Uterus (tissue), 3 donors: ENCODE measurements at regions not wholly inside any gene's neighbourhood (a gene's known extent, or its start where the extent isn't known, plus 50 kb on each side); places are given as distances from the start of the nearest gene placed in this dataset.

Experiments
- DNase-seq, 2 donors: peaks; one replicate each; pipeline ENCODE4 v3.0.0-alpha.2; 2019 to 2020
- H3K27ac ChIP-seq, 2 donors: fragments of 200-600 bp; sonication (generic); 1 replicate in 1 of 2; 2 replicates in 1 of 2; pipeline ENCODE4 v1.5.1; 2016 to 2018
- H3K27me3 ChIP-seq, 2 donors: fragments of 200-600 bp; sonication (generic); one replicate each; pipeline ENCODE4 v1.5.1; 2018 to 2019; ENCODE audit warnings: control low read depth in 1 of 2
- H3K36me3 ChIP-seq, 2 donors: fragments of 200-600 bp; sonication (generic); one replicate each; pipeline ENCODE4 v1.5.1; 2019; ENCODE audit warnings: control low read depth in 1 of 2
- H3K4me1 ChIP-seq, 2 donors: fragments of 200-600 bp; sonication (generic); one replicate each; pipeline ENCODE4 v1.5.1; 2018 to 2019; ENCODE audit warnings: control low read depth in 1 of 2
- H3K4me3 ChIP-seq, 2 donors: fragments of 200-600 bp; sonication (generic); 1 replicate in 1 of 2; 2 replicates in 1 of 2; pipeline ENCODE4 v1.5.1; 2018 to 2019; ENCODE audit warnings: mild to moderate bottlenecking in 1 of 2
- H3K9me3 ChIP-seq, 2 donors: fragments of 200-600 bp; sonication (generic); one replicate each; pipeline ENCODE4 v1.5.1; 2019; ENCODE audit warnings: control low read depth in 1 of 2
- POLR2A ChIP-seq, 2 donors: fragments of 450-650 bp; IDR thresholded peaks; one replicate each; pipeline ENCODE4 v1.6.1; 2016; ENCODE audit warnings: antibody characterized with exemption in 2 of 2, mild to moderate bottlenecking in 1 of 2, moderate library complexity in 1 of 2
- intact Hi-C: fragments of 100-400 bp; cut with DNase I; formaldehyde crosslinking; loops from one replicate; pipeline ENCODE4 v1.15.1; 2023; ENCODE audit warnings: low total_unique reads
- TF ChIP-seq, protein P1 (sequence below), 4 experiments: fragments of 200-600 bp in 2 of 4; fragments of 450-650 bp in 2 of 4; sonication (generic) in 2 of 4; IDR thresholded peaks; one replicate each; pipeline ENCODE4 v1.5.1; 2016 to 2019; ENCODE audit warnings: antibody characterized with exemption in 4 of 4, mild to moderate bottlenecking in 2 of 4, moderate library complexity in 1 of 4
- donor health status: DM: yes; HTN: yes; CAD: no.

DNA sequence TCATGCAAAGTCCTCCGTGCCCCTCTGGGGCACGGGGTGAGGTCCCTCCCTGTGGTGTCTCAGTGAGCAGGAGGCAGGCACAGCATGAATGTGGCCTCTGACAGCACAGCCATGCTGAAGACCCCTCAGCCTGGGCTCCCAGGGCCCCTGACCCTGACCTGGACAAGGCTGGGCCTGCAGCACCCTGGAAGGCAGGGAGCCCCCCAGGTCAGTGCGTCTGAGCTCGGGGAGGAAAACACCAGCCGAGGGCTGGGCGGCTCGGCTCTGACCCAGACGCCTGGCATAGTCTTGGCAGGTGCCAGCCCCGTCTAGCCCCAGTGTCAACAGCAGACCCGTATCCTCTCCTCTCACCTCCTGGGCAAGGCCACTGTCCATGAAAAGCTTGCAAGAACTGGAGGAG is 1276.6 kb downstream of the BRD1 start:
- Histone ChIP-seq H3K36me3 (no peaks in the 10 kb centered on the region), H3K27ac (no peak overlapping the region), H3K4me3 (no peak overlapping the region), H3K27me3 (no peaks in the 10 kb centered on the region), H3K4me1 (no peaks in the 10 kb centered on the region), H3K9me3 (no peaks in the 10 kb centered on the region)
- intact Hi-C loops: no loop called here
- no peak for DNase-seq
- TF ChIP-seq POLR2A (IDR thresholded peaks at IDR 0.05): no peak
- TF ChIP-seq, protein P1, sequence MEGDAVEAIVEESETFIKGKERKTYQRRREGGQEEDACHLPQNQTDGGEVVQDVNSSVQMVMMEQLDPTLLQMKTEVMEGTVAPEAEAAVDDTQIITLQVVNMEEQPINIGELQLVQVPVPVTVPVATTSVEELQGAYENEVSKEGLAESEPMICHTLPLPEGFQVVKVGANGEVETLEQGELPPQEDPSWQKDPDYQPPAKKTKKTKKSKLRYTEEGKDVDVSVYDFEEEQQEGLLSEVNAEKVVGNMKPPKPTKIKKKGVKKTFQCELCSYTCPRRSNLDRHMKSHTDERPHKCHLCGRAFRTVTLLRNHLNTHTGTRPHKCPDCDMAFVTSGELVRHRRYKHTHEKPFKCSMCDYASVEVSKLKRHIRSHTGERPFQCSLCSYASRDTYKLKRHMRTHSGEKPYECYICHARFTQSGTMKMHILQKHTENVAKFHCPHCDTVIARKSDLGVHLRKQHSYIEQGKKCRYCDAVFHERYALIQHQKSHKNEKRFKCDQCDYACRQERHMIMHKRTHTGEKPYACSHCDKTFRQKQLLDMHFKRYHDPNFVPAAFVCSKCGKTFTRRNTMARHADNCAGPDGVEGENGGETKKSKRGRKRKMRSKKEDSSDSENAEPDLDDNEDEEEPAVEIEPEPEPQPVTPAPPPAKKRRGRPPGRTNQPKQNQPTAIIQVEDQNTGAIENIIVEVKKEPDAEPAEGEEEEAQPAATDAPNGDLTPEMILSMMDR (IDR thresholded peaks at IDR 0.05): no peak

DNA sequence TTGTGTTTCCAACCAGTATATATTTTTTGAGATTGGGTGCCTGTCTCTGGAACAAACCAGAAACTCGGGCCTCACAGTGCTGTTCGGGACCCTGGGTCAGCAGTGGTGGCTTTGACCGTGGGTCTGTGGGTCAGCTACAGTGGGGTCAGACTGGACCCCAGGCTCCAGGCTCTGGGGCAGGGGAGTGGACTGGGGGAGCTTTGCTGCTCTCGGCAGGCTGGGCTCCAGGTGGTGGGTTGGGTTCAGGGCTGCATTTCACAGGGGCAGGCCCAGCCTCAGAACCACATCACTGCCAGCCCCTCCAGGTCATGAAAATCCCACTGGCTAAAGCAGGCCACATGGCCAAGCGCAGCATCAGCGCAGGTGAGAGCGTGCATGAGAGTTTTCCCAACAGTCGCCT is 1279.3 kb downstream of the BRD1 start:
- H3K27ac ChIP-seq: no peak overlapping the region
- no peaks in the 10 kb centered on the region for H3K9me3 ChIP-seq
- H3K4me3 ChIP-seq: no peak overlapping the region
- H3K4me1 ChIP-seq: no peaks in the 10 kb centered on the region
- TF ChIP-seq, protein P1 (IDR thresholded peaks at IDR 0.05): no peak
- TF ChIP-seq POLR2A (IDR thresholded peaks at IDR 0.05): no peak
- H3K36me3 ChIP-seq: no peaks in the 10 kb centered on the region
- no peak for DNase-seq
- intact Hi-C loops: no loop called here
- H3K27me3 ChIP-seq: no peaks in the 10 kb centered on the region

DNA sequence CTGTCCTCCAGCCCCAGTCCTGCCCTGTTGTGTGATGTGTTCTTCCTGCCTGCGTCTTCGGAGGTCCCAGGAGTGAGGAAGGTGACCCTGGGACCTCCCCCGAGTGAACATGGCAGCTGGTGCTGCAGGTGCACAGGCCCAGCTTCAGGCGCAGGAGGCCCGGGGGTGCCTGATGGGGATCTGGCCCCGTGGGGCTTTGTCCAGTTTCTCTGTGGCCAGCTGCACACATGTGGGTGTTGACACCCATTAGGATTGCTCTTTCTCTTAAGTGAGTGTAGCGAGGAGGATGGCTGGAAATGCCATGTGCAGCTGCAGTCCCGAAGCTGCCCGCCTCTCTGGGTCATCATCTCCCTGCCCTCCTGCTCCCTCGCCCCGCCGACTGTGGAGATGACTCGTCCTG is 1279.7 kb downstream of the BRD1 start:
- no peaks in the 10 kb centered on the region for H3K27me3 ChIP-seq
- TF ChIP-seq, protein P1 (IDR thresholded peaks at IDR 0.05): no peak
- TF ChIP-seq POLR2A (IDR thresholded peaks at IDR 0.05): no peak

DNA sequence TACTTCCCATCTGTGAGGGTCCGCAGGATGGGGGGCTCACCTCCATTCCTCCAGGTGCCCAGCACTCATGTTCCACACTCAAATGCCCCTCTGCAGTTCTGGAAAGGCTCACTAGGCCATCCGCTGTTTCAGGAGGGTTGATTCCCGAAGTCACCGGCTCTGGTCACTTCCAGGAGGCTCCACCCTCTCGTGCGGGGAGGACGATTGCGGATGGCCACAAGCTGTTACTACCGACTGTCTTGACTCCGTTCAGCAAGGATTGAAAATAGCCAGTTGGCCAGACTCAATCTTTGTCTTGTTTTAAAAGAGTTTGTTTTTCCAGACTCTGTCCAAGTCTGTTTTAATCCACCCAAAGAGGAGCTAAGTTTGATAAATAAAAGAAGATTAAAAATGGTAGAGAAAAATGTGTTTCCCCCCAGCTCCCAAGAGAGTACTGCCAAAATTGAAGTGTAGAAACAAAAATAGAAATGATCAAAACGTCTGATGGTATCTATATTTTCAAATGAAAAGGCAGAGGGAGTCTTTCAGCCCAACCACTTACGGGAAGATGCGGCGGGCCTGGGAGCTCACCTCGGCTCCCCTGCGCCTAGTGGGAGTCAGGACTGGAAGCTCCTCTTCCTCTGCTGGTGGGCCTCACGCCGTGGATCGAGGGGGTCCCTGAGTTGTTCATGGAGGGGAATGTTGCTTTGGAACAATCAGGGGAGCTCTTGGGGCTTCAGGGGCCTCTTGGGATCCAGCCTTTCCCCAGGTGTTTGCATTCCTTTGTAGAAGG is 1280.8 kb downstream of the BRD1 start:
- intact Hi-C loops: no loop called here
- Histone ChIP-seq H3K36me3 (no peaks in the 10 kb centered on the region), H3K27ac (no peak overlapping the region), H3K9me3 (no peaks in the 10 kb centered on the region), H3K4me3 (no peak overlapping the region), H3K4me1 (no peaks in the 10 kb centered on the region), H3K27me3 (no peaks in the 10 kb centered on the region)
- DNase-seq: no peak
- no peak for TF ChIP-seq POLR2A (IDR thresholded peaks at IDR 0.05)
- TF ChIP-seq, protein P1 (IDR thresholded peaks at IDR 0.05): no peak

More for the DNA sequence above, 1279.7 kb downstream of the BRD1 start:
- intact Hi-C loops: no loop called here
- Histone ChIP-seq H3K36me3 (no peaks in the 10 kb centered on the region), H3K9me3 (no peaks in the 10 kb centered on the region), H3K4me3 (no peak overlapping the region), H3K27ac (no peak overlapping the region), H3K4me1 (no peaks in the 10 kb centered on the region)
- DNase-seq: no peak

DNA sequence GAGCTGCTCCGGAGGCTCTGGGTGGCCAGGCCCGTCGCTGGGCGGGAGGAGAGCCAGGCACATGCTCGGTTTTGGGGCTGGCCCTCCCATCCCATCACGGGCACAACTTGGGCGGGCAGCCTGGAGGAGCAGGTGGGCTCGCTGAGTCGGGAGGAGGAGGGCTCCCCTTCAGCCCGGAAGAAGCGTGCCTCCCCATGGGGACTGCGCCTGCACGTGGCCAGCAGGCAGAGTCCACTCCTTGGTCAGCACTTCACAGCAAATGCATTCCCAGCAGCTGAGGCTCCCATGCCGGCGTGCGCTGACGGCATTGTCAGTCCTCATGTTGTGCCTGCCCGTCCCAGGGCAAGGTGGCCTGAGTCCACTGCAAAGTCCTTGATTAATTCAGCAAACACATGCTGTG is 1281.7 kb downstream of the BRD1 start:
- Histone ChIP-seq H3K4me1 (no peaks in the 10 kb centered on the region), H3K9me3 (no peaks in the 10 kb centered on the region), H3K27me3 (no peaks in the 10 kb centered on the region), H3K27ac (no peak overlapping the region), H3K4me3 (no peak overlapping the region), H3K36me3 (no peaks in the 10 kb centered on the region)
- intact Hi-C loops: no loop called here
- no peak for DNase-seq
- TF ChIP-seq, protein P1 (IDR thresholded peaks at IDR 0.05): no peak
- no peak for TF ChIP-seq POLR2A (IDR thresholded peaks at IDR 0.05)
